HG02840 (cell line): ENCODE measurements at regions not wholly inside any gene's neighbourhood (a gene's known extent, or its start where the extent isn't known, plus 50 kb on each side); places are given as distances from the start of the nearest gene placed in this dataset.
"Not testable (repeated sequence)": the region's sequence is repeated elsewhere in the genome, so short reads cannot be mapped to it uniquely, and the experiment has no call there.

Source experiments
- ATAC-seq: cut with Tn5 transposase; IDR thresholded peaks from one replicate; pipeline ENCODE4 v1.9.1; 2021; ENCODE audit warnings: mild to moderate bottlenecking, moderate library complexity, moderate number of reproducible peaks; ENCODE audit not compliant: unreplicated experiment, low FRiP score

DNA sequence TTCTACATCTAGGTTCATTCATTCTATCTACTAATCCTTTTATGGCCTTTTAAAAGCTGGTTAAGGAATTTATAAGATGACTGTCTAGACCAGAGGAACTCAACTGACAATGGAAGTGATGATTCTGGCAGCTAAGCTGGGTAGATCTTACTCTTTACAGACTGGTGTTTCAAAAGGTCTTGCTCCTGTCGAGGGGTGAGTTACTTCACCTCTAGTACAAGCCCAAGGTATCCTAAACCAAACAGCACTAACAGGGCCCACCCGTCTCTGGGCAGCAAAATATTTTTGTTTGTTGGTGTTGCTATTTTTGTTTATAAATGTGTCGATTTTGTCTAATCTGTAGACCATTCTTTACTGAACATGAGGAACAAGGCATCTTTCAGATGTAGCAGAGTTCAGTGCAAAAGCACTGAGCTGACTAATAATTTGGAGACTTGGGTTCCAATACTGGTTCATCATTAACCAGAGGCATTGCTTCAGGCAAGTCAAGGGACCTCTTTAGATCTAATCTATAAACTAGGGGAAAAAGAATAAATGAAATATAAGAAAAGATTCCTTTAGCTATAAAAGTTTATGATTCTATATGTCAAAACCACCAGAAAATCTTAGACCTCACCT lies 90.3 kb upstream of the FRG1 start:
- ATAC-seq: peak; percentile 70

DNA sequence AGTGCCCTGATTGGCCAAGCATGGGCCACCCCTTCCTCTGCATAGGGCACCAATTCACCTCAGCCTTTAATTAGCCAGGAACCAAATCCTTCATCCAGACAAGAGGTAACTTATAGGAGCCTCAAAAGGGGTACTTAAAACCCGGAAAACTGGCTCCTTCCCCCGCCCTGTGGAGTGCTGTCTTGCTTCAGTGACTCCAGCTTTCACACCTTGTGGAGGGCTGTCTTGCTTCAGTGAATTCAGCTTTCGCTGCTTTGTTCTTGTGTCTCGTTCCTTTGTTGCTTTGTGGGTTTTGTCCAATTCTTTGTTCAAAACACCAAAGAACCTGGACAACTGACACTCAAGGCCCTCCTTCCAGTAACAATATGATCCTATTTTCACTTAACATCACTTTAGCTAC lies 82.2 kb upstream of the FRG1 start:
- no peak for ATAC-seq

DNA sequence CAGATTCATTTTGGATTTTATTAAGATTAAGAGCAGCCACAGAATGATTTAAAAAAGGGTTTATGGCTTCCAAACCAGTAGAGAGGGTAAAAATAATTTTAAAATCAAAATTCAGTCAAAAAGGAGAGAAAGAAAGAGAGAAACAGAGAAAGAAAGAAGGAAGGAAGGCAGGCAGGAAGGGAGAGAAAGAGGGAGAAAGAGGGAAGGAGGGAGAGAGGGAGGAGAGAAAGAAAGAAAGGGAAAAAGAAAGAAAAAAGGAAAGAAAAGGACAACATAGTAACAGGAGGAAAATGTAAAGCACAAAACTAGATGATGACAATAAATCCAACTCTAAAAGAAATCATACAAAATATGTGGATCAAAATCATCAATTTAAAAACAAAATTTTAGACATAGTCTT lies 79.6 kb upstream of the FRG1 start:
- no peak for ATAC-seq

DNA sequence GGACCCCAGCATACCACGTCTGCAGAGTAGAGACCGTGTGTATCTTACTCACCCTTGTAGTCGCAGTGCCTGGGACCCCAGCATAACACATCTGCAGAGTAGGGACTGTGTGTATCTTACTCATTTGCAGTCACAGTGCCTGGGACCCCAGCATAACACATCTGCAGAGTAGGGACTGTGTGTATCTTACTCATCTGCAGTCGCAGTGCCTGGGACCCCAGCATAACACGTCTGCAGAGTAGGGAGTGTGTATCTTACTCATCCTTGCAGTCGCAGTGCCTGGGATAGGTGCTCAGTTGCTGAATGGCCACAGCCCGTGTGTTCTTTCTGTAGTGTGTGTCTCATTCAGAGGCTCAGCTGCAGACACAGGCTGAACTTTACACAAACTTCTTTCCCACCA lies 71.4 kb upstream of the FRG1 start:
- no peak for ATAC-seq

DNA sequence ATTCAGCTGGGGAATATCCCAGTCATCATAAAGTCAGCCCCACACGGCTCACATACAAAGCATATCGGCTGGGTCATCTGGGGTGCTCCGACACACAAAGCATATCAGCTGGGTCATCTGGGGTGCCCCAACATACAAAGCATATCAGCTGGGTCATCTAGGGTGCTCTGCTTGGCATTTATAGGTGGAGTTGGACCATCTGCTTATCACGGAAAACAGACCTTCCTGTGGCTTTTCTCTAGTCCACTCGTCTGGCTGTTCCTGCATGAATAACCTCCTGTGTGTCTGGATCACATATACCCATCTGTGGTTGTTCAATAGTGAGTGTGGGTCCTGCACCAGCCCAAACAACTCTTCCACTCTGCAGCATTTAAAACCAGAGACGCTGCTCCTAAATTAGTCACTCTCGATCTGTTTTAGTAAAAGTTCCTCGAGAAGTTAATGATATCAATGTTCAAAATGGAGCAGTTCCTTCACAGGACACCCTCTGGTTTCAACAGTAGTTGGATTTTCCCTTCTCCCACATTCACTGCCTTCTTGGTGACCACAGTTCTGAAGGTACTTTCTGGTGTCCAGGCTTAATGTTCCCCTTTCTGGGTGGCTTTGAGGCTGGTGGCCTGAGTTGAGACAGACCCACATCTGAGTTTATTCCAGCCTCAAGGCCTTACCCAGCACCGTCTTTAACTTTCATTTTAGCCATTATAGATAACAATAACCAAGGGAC lies 70.0 kb upstream of the FRG1 start:
- no peak for ATAC-seq

DNA sequence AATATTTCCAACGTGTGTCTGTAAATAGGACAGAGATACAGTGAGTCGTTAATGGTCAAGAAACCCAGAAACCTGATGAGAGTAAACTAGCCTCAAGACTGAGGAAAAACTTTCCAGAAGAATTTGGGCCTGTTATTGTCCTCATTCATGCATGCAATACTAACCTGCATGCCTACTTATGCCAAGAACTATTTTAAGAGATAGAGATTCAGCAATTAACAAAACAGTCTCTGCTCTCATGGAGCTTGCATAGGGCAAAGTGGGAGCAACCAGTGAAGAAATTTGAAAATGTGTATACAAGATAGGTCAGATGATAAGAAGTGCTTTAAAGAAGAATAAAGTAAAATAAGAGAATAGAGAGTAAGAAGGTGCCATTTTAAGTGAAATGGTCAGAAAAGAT lies 66.1 kb upstream of the FRG1 start:
- no peak for ATAC-seq

DNA sequence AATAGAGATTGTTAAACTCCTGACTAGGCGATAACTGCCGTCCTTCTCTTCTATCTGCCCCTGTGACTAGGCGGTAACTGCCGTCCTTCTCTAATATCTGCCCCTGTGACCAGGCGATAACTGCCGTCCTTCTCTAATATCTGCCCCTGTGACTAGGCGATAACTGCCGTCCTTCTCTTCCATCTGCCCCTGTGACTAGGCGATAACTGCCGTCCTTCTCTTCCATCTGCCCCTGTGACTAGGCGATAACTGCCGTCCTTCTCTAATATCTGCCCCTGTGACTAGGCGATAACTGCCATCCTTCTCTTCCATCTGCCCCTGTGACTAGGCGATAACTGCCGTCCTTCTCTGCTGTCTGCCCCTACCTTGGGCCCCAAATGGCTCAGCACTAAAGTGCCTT lies 59.5 kb upstream of the FRG1 start:
- ATAC-seq: not testable (repeated sequence)

DNA sequence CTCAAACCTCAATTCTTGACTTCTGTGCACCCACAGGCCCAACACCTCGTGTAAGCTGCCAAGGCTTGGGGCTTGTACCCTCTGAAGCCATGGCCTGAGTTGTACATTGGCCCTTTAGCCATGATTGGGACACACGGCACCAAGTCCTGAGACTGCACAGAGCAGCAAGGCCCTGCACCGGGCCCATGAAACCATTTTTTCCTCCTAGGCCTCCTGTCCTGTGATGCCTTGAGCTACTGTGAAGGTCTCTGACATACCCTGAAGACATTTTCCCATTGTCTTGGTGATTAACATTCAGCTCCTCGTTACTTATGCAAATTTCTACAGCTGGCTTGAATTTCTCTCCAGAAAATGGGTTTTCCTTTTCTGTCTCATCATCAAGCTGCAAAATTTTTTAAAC lies 52.3 kb upstream of the FRG1 start:
- not testable (repeated sequence) for ATAC-seq
